Spleen (tissue), 7 donors: ENCODE measurements at regions not wholly inside any gene's neighbourhood (a gene's known extent, or its start where the extent isn't known, plus 50 kb on each side); places are given as distances from the start of the nearest gene placed in this dataset.

Experiments used
- POLR2A ChIP-seq, 3 donors: fragments of 450-650 bp; IDR thresholded peaks; one replicate each; pipeline ENCODE4 v1.5.1; 2017; ENCODE audit warnings: antibody characterized with exemption in 3 of 3, mild to moderate bottlenecking in 1 of 3
- POLR2AphosphoS5 ChIP-seq, 3 donors: sonication (generic); formaldehyde crosslinking; IDR thresholded peaks; one replicate each; pipeline ENCODE4 v1.5.1; 2017; ENCODE audit warnings: antibody characterized with exemption in 3 of 3
- TF ChIP-seq, protein P1 (sequence below), 11 experiments: fragments of 200-600 bp in 7 of 11; fragments of 450-650 bp in 4 of 11; sonication (generic) in 4 of 11; IDR thresholded peaks in 8 of 11; conservative IDR thresholded peaks in 3 of 11; 1 replicate in 7 of 11; 2 replicates in 4 of 11; pipeline versions ENCODE4 v1.4.0 to v1.8.0; 2016 to 2021; ENCODE audit warnings: antibody characterized with exemption in 11 of 11, inconsistent platforms in 4 of 11, mild to moderate bottlenecking in 1 of 11
- donor health status: DM: no; HTN: no; CAD: no; lungs with moderate emphysema.
- donor health status: DM: no; HTN: no; CAD: no.
- donor health status: DM: no; HTN: no; CAD: no.

GRCh38 chr15:46413799-46414198 is 779.0 kb downstream of the SQOR start:
- TF ChIP-seq POLR2AphosphoS5 (IDR thresholded peaks at IDR 0.05) (no peak), POLR2A (IDR thresholded peaks at IDR 0.05) (no peak)
- TF ChIP-seq, protein P1, sequence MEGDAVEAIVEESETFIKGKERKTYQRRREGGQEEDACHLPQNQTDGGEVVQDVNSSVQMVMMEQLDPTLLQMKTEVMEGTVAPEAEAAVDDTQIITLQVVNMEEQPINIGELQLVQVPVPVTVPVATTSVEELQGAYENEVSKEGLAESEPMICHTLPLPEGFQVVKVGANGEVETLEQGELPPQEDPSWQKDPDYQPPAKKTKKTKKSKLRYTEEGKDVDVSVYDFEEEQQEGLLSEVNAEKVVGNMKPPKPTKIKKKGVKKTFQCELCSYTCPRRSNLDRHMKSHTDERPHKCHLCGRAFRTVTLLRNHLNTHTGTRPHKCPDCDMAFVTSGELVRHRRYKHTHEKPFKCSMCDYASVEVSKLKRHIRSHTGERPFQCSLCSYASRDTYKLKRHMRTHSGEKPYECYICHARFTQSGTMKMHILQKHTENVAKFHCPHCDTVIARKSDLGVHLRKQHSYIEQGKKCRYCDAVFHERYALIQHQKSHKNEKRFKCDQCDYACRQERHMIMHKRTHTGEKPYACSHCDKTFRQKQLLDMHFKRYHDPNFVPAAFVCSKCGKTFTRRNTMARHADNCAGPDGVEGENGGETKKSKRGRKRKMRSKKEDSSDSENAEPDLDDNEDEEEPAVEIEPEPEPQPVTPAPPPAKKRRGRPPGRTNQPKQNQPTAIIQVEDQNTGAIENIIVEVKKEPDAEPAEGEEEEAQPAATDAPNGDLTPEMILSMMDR (IDR thresholded peaks at IDR 0.05 in 8 of 11, conservative IDR thresholded peaks at IDR 0.05 in 3 of 11) = no peak
